ENCODE measurements at regions not wholly inside any gene's neighbourhood (a gene's known extent, or its start where the extent isn't known, plus 50 kb on each side); places are given as distances from the start of the nearest gene placed in this dataset.

DNA sequence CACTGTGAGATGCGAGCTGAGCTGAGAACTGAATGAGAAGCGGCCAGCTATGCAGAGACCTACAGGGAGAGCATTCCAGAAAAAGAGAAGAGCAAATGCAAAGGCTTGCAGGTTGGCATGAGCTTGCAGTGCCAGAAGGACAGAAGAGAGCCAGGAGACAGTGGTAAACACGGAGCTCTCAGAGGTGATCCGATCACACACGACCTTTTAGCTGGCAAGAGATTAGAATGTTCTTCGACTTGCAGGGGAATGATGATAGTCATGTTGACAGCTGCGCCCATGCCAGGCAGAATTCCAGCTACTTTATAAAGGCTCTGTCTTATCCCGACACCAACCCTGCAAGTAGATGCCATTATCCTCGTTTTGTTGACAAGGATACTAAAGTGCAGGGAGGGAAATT lies 256.8 kb downstream of the VRK1 start:
- Mint-ChIP-seq H3K27ac (no peak overlapping the region), H3K36me3 (ENCODE audit: low read depth) (no peaks in the 10 kb centered on the region)
- POLR2A ChIA-PET: no interaction called here

DNA sequence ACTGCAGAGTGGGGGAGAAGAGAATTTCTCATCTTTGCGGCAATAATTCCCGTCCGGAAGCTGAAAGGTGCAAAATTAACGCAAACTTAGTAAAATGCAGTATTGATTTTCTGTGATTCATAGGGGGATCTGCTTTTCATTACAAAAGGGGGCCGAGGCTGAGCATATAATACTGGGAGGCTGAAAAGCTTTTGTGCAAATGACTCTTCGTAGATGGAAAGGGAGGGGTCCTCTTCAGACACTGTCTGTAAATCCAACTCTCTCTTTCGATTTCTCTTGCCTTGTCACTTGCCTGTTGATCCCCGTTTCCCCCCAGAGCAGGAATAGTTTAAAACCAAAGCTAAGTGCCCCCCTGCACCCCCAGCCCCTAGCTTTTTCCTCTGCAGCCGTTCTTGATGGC lies 258.2 kb downstream of the VRK1 start:
- H3K27ac Mint-ChIP-seq: no peak overlapping the region
- no peak overlapping the region for H3K4me3 Mint-ChIP-seq
- no peaks in the 10 kb centered on the region for H3K9me3 Mint-ChIP-seq
- no peak for TF ChIP-seq CTCF (IDR thresholded peaks at IDR 0.05)
- no peaks in the 10 kb centered on the region for H3K4me1 Mint-ChIP-seq
- intact Hi-C loops (cut with micrococcal nuclease): no loop called here
- ATAC-seq (ENCODE audit: low read depth) (no peak), DNase-seq (no peak)
- H3K27me3 Mint-ChIP-seq: no peaks in the 10 kb centered on the region
- no peaks in the 10 kb centered on the region for H3K36me3 Mint-ChIP-seq (ENCODE audit: low read depth)
- POLR2A ChIA-PET: no interaction called here
- CTCF ChIA-PET: no interaction called here

More for the DNA sequence above, 256.8 kb downstream of the VRK1 start:
- H3K27me3 Mint-ChIP-seq: no peaks in the 10 kb centered on the region
- H3K4me1 Mint-ChIP-seq: no peaks in the 10 kb centered on the region
- H3K4me3 Mint-ChIP-seq: no peak overlapping the region
- ATAC-seq (ENCODE audit: low read depth): no peak
- no peak for TF ChIP-seq CTCF (IDR thresholded peaks at IDR 0.05)
- H3K9me3 Mint-ChIP-seq: no peaks in the 10 kb centered on the region
- intact Hi-C loops (cut with micrococcal nuclease): no loop called here
- CTCF ChIA-PET: interaction anchor here (0.6 kb wide), 1 partner anchor 613 kb away, joined by 3 read pairs; no protein-coding TSS in a partner anchor
- no peak for DNase-seq

- Mint-ChIP-seq H3K4me3 (no peak overlapping the region), H3K27me3 (no peaks in the 10 kb centered on the region), H3K4me1 (no peaks in the 10 kb centered on the region), H3K36me3 (ENCODE audit: low read depth) (no peaks in the 10 kb centered on the region), H3K27ac (no peak overlapping the region), H3K9me3 (no peaks in the 10 kb centered on the region)
- ATAC-seq (ENCODE audit: low read depth): no peak
- DNase-seq: no peak
- TF ChIP-seq CTCF (IDR thresholded peaks at IDR 0.05): no peak
- CTCF ChIA-PET: no interaction called here
- intact Hi-C loops (cut with micrococcal nuclease): no loop called here
- POLR2A ChIA-PET: no interaction called here
These were observed 258.9 kb downstream of the VRK1 start for GRCh38 chr14:97056086-97056485.

- Mint-ChIP-seq H3K27ac (no peak overlapping the region), H3K9me3 (peaks cover 3% of the 10 kb centered on the region), H3K4me1 (no peaks in the 10 kb centered on the region), H3K36me3 (ENCODE audit: low read depth) (no peaks in the 10 kb centered on the region), H3K27me3 (no peaks in the 10 kb centered on the region), H3K4me3 (no peak overlapping the region)
- DNase-seq (no peak), ATAC-seq (ENCODE audit: low read depth) (no peak)
- intact Hi-C loops (cut with micrococcal nuclease): no loop called here
- POLR2A ChIA-PET: no interaction called here
- CTCF ChIA-PET: no interaction called here
- TF ChIP-seq CTCF (IDR thresholded peaks at IDR 0.05): no peak
These were observed 260.3 kb downstream of the VRK1 start for GRCh38 chr14:97057238-97058073.

- ChIA-PET POLR2A (no interaction called here), CTCF (no interaction called here)
- no peak overlapping the region for H3K27ac Mint-ChIP-seq
- no peak for TF ChIP-seq CTCF (IDR thresholded peaks at IDR 0.05)
- peaks cover 3% of the 10 kb centered on the region for H3K9me3 Mint-ChIP-seq
- intact Hi-C loops (cut with micrococcal nuclease): no loop called here
- DNase-seq (no peak), ATAC-seq (ENCODE audit: low read depth) (no peak)
- H3K4me1 Mint-ChIP-seq: no peaks in the 10 kb centered on the region
- no peaks in the 10 kb centered on the region for H3K36me3 Mint-ChIP-seq (ENCODE audit: low read depth)
- no peak overlapping the region for H3K4me3 Mint-ChIP-seq
- no peaks in the 10 kb centered on the region for H3K27me3 Mint-ChIP-seq
These were observed 260.9 kb downstream of the VRK1 start for GRCh38 chr14:97058074-97058467.

Data from activated B cell treated with CpG ODN at 0.5 μM for 24 hours (primary cell).